ENCODE measurements at regions not wholly inside any gene's neighbourhood (a gene's known extent, or its start where the extent isn't known, plus 50 kb on each side); places are given as distances from the start of the nearest gene placed in this dataset.

DNA sequence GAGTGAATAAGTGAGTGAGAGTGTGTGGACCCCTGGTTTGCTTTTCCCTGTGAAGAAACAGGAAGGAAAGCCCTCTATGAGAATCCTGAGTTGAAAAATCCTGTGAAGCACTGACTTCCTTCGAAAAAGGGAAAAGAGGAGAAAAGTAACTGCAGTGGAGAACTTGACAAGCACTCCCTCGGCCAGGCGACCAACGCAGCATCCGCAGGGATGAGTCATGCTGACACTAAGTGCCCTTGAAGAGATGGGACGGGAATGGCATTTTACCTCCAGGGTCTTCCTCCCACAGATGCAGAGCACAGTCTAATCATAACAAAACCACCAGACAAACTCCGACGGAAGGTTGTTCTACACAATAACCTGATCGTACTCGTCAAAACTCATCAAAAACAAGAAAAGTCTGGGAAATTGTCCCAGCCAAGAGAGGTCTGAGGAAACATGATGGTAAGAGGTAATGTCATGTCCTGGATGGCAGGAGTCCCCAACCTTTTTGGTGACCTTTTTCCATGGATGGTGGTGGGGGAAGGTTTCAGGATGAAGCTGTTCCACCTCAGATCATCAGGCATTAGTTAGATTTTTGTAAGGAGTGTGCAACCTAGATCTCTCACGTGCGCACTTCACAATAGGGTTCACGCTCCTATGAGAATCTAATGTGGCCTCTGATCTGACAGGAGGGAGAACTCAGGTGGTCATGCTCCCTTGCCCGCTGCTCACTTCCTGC, 132.2 kb upstream of the B3GAT1 start:
- H3K27ac ChIP-seq: no peak overlapping the region
- TF ChIP-seq POLR2A (IDR thresholded peaks at IDR 0.05): no peak
- TF ChIP-seq CTCF (IDR thresholded peaks at IDR 0.05): no peak
- H3K36me3 ChIP-seq: no peaks in the 10 kb centered on the region
- 77% methylated on average over 11 of the region's 14 CpGs for WGBS (ENCODE audit: insufficient coverage, low coverage, low lambda C conversion rate, missing lambda C conversion rate)
- H3K4me1 ChIP-seq: no peaks in the 10 kb centered on the region
- no peaks in the 10 kb centered on the region for H3K27me3 ChIP-seq
- ATAC-seq (no peak), DNase-seq (peak in 1 of 3 donors; percentile 13)
- H3K4me3 ChIP-seq: no peak overlapping the region
- H3K9me3 ChIP-seq: no peaks in the 10 kb centered on the region
- intact Hi-C loops (cut with DNase I): no loop called here

GRCh38 chr11:134543645-134544044, 131.6 kb upstream of the B3GAT1 start:
- Histone ChIP-seq H3K4me3 (no peak overlapping the region), H3K9me3 (no peaks in the 10 kb centered on the region), H3K27ac (no peak overlapping the region), H3K4me1 (no peaks in the 10 kb centered on the region), H3K36me3 (no peaks in the 10 kb centered on the region), H3K27me3 (no peaks in the 10 kb centered on the region)
- ATAC-seq (no peak), DNase-seq (peak in 1 of 3 donors; percentile 28)
- 59% methylated on average over 2 of the region's 4 CpGs for WGBS (ENCODE audit: insufficient coverage, low coverage, low lambda C conversion rate, missing lambda C conversion rate)
- TF ChIP-seq POLR2A (IDR thresholded peaks at IDR 0.05) (no peak), CTCF (IDR thresholded peaks at IDR 0.05) (no peak)
- intact Hi-C loops (cut with DNase I): no loop called here

- no peak for TF ChIP-seq CTCF (IDR thresholded peaks at IDR 0.05)
- no peak for TF ChIP-seq POLR2A (IDR thresholded peaks at IDR 0.05)
- no peak overlapping the region for H3K4me3 ChIP-seq
- no peaks in the 10 kb centered on the region for H3K9me3 ChIP-seq
- H3K27me3 ChIP-seq: no peaks in the 10 kb centered on the region
- H3K36me3 ChIP-seq: no peaks in the 10 kb centered on the region
- no peaks in the 10 kb centered on the region for H3K4me1 ChIP-seq
- peak in 1 of 3 donors; percentile 23 for DNase-seq
- H3K27ac ChIP-seq: no peak overlapping the region
- intact Hi-C loops (cut with DNase I): no loop called here
- WGBS (ENCODE audit: insufficient coverage, low coverage, low lambda C conversion rate, missing lambda C conversion rate): 72% methylated on average over 2 of the region's 4 CpGs
- ATAC-seq: no peak
These were observed 131.2 kb upstream of the B3GAT1 start for GRCh38 chr11:134543241-134543640.

- intact Hi-C loops (cut with DNase I): no loop called here
- H3K36me3 ChIP-seq: no peaks in the 10 kb centered on the region
- H3K4me1 ChIP-seq: no peaks in the 10 kb centered on the region
- H3K27ac ChIP-seq: no peak overlapping the region
- ATAC-seq (no peak), DNase-seq (peak in 1 of 3 donors; percentile 18)
- TF ChIP-seq CTCF (IDR thresholded peaks at IDR 0.05): no peak
- no peak for TF ChIP-seq POLR2A (IDR thresholded peaks at IDR 0.05)
- no peaks in the 10 kb centered on the region for H3K9me3 ChIP-seq
- no peak overlapping the region for H3K4me3 ChIP-seq
- H3K27me3 ChIP-seq: no peaks in the 10 kb centered on the region
- 80% methylated on average over 5 of the region's 10 CpGs for WGBS (ENCODE audit: insufficient coverage, low coverage, low lambda C conversion rate, missing lambda C conversion rate)
These were observed 130.5 kb upstream of the B3GAT1 start for GRCh38 chr11:134542401-134543165.

Measured in right lobe of liver (tissue), 6 donors.